OCI-LY1 (cell line): ENCODE measurements at regions not wholly inside any gene's neighbourhood (a gene's known extent, or its start where the extent isn't known, plus 50 kb on each side); places are given as distances from the start of the nearest gene placed in this dataset.
"Not testable (repeated sequence)": the region's sequence is repeated elsewhere in the genome, so short reads cannot be mapped to it uniquely, and the experiment has no call there.

ENCODE experiments used
- H2AFZ ChIP-seq: fragments of 200-600 bp; sonication (generic), shearing (Covaris generic); 2 replicates; pipeline ENCODE4 v1.6.0; 2014; ENCODE audit warnings: antibody characterized with exemption, mild to moderate bottlenecking, low read length
- H3F3A ChIP-seq: fragments of 200-600 bp; sonication (generic), shearing (Covaris generic); 2 replicates; pipeline ENCODE4 v1.6.0; 2014; ENCODE audit warnings: mild to moderate bottlenecking, antibody characterized with exemption, low read length, moderate library complexity; ENCODE audit not compliant: insufficient read depth
- H3K27ac ChIP-seq: fragments of 200-600 bp; sonication (generic); 2 replicates; pipeline ENCODE4 v1.5.1; 2014; ENCODE audit warnings: low read length, mixed run types, mild to moderate bottlenecking, low read depth; ENCODE audit not compliant: poor library complexity, severe bottlenecking
- H3K27me3 ChIP-seq: fragments of 200-600 bp; sonication (generic); 2 replicates; pipeline ENCODE4 v1.6.0; 2014; ENCODE audit warnings: antibody characterized with exemption, mild to moderate bottlenecking, low read length, moderate library complexity; ENCODE audit not compliant: insufficient read depth
- H3K36me3 ChIP-seq: fragments of 200-600 bp; sonication (generic); 2 replicates; pipeline ENCODE4 v1.6.1; 2014; ENCODE audit warnings: mild to moderate bottlenecking, antibody characterized with exemption, low read length, moderate library complexity, mixed read lengths; ENCODE audit not compliant: insufficient read depth
- H3K4me1 ChIP-seq: fragments of 200-600 bp; sonication (generic); 2 replicates; pipeline ENCODE4 v1.5.1; 2014; ENCODE audit warnings: mild to moderate bottlenecking, low read length, moderate library complexity; ENCODE audit not compliant: insufficient read depth, severe bottlenecking
- H3K4me2 ChIP-seq: fragments of 200-600 bp; sonication (generic), shearing (Covaris generic); 2 replicates; pipeline ENCODE4 v1.6.1; 2014; ENCODE audit warnings: low read length
- H3K4me3 ChIP-seq: fragments of 200-600 bp; sonication (generic); 2 replicates; pipeline ENCODE4 v1.5.1; 2014; ENCODE audit warnings: low read length, low read depth, mild to moderate bottlenecking, mixed read lengths; ENCODE audit not compliant: poor library complexity, severe bottlenecking
- H3K79me2 ChIP-seq: fragments of 200-600 bp; shearing (Covaris generic); 2 replicates; pipeline ENCODE4 v1.6.1; 2016; ENCODE audit warnings: mixed run types, low read length, mixed read lengths; ENCODE audit not compliant: insufficient read depth
- H3K9ac ChIP-seq: fragments of 200-600 bp; sonication (generic), shearing (Covaris generic); 2 replicates; pipeline ENCODE4 v1.6.1; 2014; ENCODE audit warnings: mild to moderate bottlenecking, low read length, mixed read lengths
- H3K9me2 ChIP-seq: fragments of 200-600 bp; sonication (generic), shearing (Covaris generic); 2 replicates; pipeline ENCODE4 v1.6.1; 2014; ENCODE audit warnings: low read depth, mild to moderate bottlenecking, low read length, mixed read lengths
- H3K9me3 ChIP-seq: fragments of 200-600 bp; shearing (Covaris generic); 2 replicates; pipeline ENCODE4 v1.6.1; 2014; ENCODE audit warnings: low read length, mixed read lengths
- H4K20me1 ChIP-seq: fragments of 200-600 bp; sonication (generic), shearing (Covaris generic); 2 replicates; pipeline ENCODE4 v1.6.0; 2016; ENCODE audit warnings: mild to moderate bottlenecking, low read length; ENCODE audit not compliant: insufficient read depth
- EZH2 ChIP-seq: fragments of 200-600 bp; sonication (generic), shearing (Covaris generic); IDR thresholded peaks from 2 replicates; pipeline ENCODE4 v1.8.0; 2017; ENCODE audit warnings: borderline replicate concordance, mixed run types, mild to moderate bottlenecking, antibody characterized with exemption, low read length, moderate library complexity, mixed read lengths
- TF ChIP-seq, protein P1 (sequence below): fragments of 200-600 bp; sonication (generic), shearing (Covaris generic); IDR thresholded peaks from 2 replicates; pipeline ENCODE4 v1.5.1; 2017; ENCODE audit warnings: mild to moderate bottlenecking, antibody characterized with exemption, low read length, moderate library complexity, mixed read lengths

DNA sequence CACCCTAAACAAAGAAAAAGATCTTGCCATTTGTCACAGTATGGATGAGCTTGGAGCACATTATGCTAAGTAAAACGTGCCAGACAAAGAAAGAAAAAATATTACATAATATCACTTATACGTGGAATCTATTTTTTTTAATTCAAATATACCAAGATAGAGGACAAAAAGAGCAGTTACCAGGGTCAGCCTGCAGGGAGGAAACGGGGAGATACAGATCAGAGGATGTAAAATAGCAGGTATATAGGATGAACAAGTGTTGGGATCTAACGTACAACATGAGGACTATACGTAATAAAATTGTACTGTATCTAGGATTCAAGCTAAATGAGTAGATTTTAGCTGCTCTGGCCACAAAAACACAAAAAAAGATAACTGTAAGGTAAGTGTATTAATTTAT lies 247.5 kb downstream of the TMEM161B start:
- no peaks in the 10 kb centered on the region for H3K79me2 ChIP-seq
- no peaks in the 10 kb centered on the region for H3F3A ChIP-seq
- no peak overlapping the region for H3K4me3 ChIP-seq
- no peaks in the 10 kb centered on the region for H3K4me1 ChIP-seq
- no peak overlapping the region for H3K9ac ChIP-seq
- H4K20me1 ChIP-seq, result no peaks in the 10 kb centered on the region
- no peaks in the 10 kb centered on the region for H3K9me3 ChIP-seq
- H3K36me3 ChIP-seq, result no peaks in the 10 kb centered on the region
- H2AFZ ChIP-seq, result no peak overlapping the region
- TF ChIP-seq, protein P1, sequence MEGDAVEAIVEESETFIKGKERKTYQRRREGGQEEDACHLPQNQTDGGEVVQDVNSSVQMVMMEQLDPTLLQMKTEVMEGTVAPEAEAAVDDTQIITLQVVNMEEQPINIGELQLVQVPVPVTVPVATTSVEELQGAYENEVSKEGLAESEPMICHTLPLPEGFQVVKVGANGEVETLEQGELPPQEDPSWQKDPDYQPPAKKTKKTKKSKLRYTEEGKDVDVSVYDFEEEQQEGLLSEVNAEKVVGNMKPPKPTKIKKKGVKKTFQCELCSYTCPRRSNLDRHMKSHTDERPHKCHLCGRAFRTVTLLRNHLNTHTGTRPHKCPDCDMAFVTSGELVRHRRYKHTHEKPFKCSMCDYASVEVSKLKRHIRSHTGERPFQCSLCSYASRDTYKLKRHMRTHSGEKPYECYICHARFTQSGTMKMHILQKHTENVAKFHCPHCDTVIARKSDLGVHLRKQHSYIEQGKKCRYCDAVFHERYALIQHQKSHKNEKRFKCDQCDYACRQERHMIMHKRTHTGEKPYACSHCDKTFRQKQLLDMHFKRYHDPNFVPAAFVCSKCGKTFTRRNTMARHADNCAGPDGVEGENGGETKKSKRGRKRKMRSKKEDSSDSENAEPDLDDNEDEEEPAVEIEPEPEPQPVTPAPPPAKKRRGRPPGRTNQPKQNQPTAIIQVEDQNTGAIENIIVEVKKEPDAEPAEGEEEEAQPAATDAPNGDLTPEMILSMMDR, result no peak
- no peak for TF ChIP-seq EZH2
- H3K27ac ChIP-seq, result no peak overlapping the region
- no peak overlapping the region for H3K4me2 ChIP-seq
- H3K27me3 ChIP-seq, result no peaks in the 10 kb centered on the region
- H3K9me2 ChIP-seq, result no peaks in the 10 kb centered on the region

GRCh38 chr5:88014984-88015383 lies 253.7 kb downstream of the TMEM161B start:
- H3K9ac ChIP-seq, H3K4me3 ChIP-seq, H3K27me3 ChIP-seq, H3K36me3 ChIP-seq, H3K9me3 ChIP-seq, H4K20me1 ChIP-seq, H2AFZ ChIP-seq, H3K27ac ChIP-seq, H3K4me1 ChIP-seq, H3F3A ChIP-seq, H3K79me2 ChIP-seq, H3K4me2 ChIP-seq, H3K9me2 ChIP-seq: not testable (repeated sequence)

GRCh38 chr5:88000877-88001276 lies 267.8 kb downstream of the TMEM161B start:
- Histone ChIP-seq H3K4me3 (no peak overlapping the region), H3K79me2 (no peaks in the 10 kb centered on the region), H3K9me3 (no peaks in the 10 kb centered on the region), H3K27me3 (no peaks in the 10 kb centered on the region), H3K9ac (no peak overlapping the region), H3K4me1 (no peaks in the 10 kb centered on the region), H3K9me2 (no peaks in the 10 kb centered on the region), H2AFZ (no peak overlapping the region), H3K27ac (no peak overlapping the region), H3F3A (no peaks in the 10 kb centered on the region), H4K20me1 (no peaks in the 10 kb centered on the region), H3K4me2 (no peak overlapping the region), H3K36me3 (no peaks in the 10 kb centered on the region)
- TF ChIP-seq EZH2, result no peak
- TF ChIP-seq, protein P1, result no peak

- no peaks in the 10 kb centered on the region for H3K9me3 ChIP-seq
- TF ChIP-seq, protein P1, result no peak
- no peak for TF ChIP-seq EZH2
Measured at GRCh38 chr5:87997662-87998061, 271.0 kb downstream of the TMEM161B start.

More at GRCh38 chr5:87997662-87998061, 271.0 kb downstream of the TMEM161B start:
- Histone ChIP-seq H3K4me1 (no peaks in the 10 kb centered on the region), H3K4me3 (no peak overlapping the region), H3K27ac (no peak overlapping the region), H2AFZ (no peak overlapping the region), H3K79me2 (no peaks in the 10 kb centered on the region), H3F3A (no peaks in the 10 kb centered on the region), H3K9ac (no peak overlapping the region), H3K4me2 (no peak overlapping the region), H3K27me3 (no peaks in the 10 kb centered on the region), H4K20me1 (no peaks in the 10 kb centered on the region), H3K36me3 (no peaks in the 10 kb centered on the region), H3K9me2 (no peaks in the 10 kb centered on the region)
